ENCODE measurements at regions not wholly inside any gene's neighbourhood (a gene's known extent, or its start where the extent isn't known, plus 50 kb on each side); places are given as distances from the start of the nearest gene placed in this dataset.

GRCh38 chr11:70881948-70882715, 370.2 kb downstream of the SHANK2 start:
- H3K36me3 Mint-ChIP-seq (ENCODE audit: low read depth): no peaks in the 10 kb centered on the region; the same call in 2 of the 3 replicates
- no peaks in the 10 kb centered on the region for H3K79me2 ChIP-seq (replicated peaks; ENCODE audit: insufficient read depth)
- peaks cover 10% of the 10 kb centered on the region for H3K27me3 Mint-ChIP-seq (ENCODE audit: insufficient read depth, low read depth, poor library complexity)
- ATAC-seq: no peak
- no peaks in the 10 kb centered on the region for H3K9me3 Mint-ChIP-seq
- no peaks in the 10 kb centered on the region for H3K27me3 ChIP-seq (ENCODE audit: insufficient read depth)
- H4K20me1 ChIP-seq (replicated peaks; ENCODE audit: insufficient read depth): no peaks in the 10 kb centered on the region; the same call in 1 of the 2 replicates
- no peak overlapping the region for H3K27ac Mint-ChIP-seq
- H3K36me3 ChIP-seq (ENCODE audit: insufficient read depth): no peaks in the 10 kb centered on the region
- TF ChIP-seq, protein P1, sequence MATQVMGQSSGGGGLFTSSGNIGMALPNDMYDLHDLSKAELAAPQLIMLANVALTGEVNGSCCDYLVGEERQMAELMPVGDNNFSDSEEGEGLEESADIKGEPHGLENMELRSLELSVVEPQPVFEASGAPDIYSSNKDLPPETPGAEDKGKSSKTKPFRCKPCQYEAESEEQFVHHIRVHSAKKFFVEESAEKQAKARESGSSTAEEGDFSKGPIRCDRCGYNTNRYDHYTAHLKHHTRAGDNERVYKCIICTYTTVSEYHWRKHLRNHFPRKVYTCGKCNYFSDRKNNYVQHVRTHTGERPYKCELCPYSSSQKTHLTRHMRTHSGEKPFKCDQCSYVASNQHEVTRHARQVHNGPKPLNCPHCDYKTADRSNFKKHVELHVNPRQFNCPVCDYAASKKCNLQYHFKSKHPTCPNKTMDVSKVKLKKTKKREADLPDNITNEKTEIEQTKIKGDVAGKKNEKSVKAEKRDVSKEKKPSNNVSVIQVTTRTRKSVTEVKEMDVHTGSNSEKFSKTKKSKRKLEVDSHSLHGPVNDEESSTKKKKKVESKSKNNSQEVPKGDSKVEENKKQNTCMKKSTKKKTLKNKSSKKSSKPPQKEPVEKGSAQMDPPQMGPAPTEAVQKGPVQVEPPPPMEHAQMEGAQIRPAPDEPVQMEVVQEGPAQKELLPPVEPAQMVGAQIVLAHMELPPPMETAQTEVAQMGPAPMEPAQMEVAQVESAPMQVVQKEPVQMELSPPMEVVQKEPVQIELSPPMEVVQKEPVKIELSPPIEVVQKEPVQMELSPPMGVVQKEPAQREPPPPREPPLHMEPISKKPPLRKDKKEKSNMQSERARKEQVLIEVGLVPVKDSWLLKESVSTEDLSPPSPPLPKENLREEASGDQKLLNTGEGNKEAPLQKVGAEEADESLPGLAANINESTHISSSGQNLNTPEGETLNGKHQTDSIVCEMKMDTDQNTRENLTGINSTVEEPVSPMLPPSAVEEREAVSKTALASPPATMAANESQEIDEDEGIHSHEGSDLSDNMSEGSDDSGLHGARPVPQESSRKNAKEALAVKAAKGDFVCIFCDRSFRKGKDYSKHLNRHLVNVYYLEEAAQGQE (IDR thresholded peaks at IDR 0.05; ENCODE audit: unreplicated experiment): no peak
- TF ChIP-seq NANOG (IDR thresholded peaks at IDR 0.05; ENCODE audit: borderline replicate concordance): no peak
- TF ChIP-seq ZNF462 (CRISPR knock-in tag; IDR thresholded peaks at IDR 0.05): no peak
- TF ChIP-seq ZNF331 (CRISPR knock-in tag; IDR thresholded peaks at IDR 0.05; ENCODE audit: low read depth): no peak
- no peak for TF ChIP-seq ZNF114 (CRISPR knock-in tag; IDR thresholded peaks at IDR 0.05)
- no peak for TF ChIP-seq JUNB (IDR thresholded peaks at IDR 0.05; ENCODE audit: unreplicated experiment)
- TF ChIP-seq EZH2 (IDR thresholded peaks at IDR 0.05; ENCODE audit: low read depth, unreplicated experiment): no peak
- no peak for TF ChIP-seq CREB1 (CRISPR knock-in tag; IDR thresholded peaks at IDR 0.05; ENCODE audit: low read depth)
- TF ChIP-seq POLR2AphosphoS5 (IDR thresholded peaks at IDR 0.05; ENCODE audit: low read depth): no peak
- TF ChIP-seq STAT1 (IDR thresholded peaks at IDR 0.05; ENCODE audit: unreplicated experiment): no peak
- TF ChIP-seq, protein P2, sequence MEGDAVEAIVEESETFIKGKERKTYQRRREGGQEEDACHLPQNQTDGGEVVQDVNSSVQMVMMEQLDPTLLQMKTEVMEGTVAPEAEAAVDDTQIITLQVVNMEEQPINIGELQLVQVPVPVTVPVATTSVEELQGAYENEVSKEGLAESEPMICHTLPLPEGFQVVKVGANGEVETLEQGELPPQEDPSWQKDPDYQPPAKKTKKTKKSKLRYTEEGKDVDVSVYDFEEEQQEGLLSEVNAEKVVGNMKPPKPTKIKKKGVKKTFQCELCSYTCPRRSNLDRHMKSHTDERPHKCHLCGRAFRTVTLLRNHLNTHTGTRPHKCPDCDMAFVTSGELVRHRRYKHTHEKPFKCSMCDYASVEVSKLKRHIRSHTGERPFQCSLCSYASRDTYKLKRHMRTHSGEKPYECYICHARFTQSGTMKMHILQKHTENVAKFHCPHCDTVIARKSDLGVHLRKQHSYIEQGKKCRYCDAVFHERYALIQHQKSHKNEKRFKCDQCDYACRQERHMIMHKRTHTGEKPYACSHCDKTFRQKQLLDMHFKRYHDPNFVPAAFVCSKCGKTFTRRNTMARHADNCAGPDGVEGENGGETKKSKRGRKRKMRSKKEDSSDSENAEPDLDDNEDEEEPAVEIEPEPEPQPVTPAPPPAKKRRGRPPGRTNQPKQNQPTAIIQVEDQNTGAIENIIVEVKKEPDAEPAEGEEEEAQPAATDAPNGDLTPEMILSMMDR (conservative IDR thresholded peaks at IDR 0.05; ENCODE audit: low read depth in 2 of 2): no peak
- TF ChIP-seq, protein P3, sequence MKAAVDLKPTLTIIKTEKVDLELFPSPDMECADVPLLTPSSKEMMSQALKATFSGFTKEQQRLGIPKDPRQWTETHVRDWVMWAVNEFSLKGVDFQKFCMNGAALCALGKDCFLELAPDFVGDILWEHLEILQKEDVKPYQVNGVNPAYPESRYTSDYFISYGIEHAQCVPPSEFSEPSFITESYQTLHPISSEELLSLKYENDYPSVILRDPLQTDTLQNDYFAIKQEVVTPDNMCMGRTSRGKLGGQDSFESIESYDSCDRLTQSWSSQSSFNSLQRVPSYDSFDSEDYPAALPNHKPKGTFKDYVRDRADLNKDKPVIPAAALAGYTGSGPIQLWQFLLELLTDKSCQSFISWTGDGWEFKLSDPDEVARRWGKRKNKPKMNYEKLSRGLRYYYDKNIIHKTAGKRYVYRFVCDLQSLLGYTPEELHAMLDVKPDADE (IDR thresholded peaks at IDR 0.05): no peak
- no peak for TF ChIP-seq EZH2phosphoT487 (IDR thresholded peaks at IDR 0.05; ENCODE audit: unreplicated experiment)
- H3K9me2 ChIP-seq (ENCODE audit: insufficient read depth): no peaks in the 10 kb centered on the region; the same call in 1 of the 2 replicates
- no peak overlapping the region for H3K4me2 ChIP-seq
- peak; percentile 47 for DNase-seq (ENCODE audit: low spot score)
- H3F3A ChIP-seq (replicated peaks; ENCODE audit: low read depth): no peaks in the 10 kb centered on the region
- peaks cover 35% of the 10 kb centered on the region for H3K4me1 Mint-ChIP-seq
- H3K4me1 ChIP-seq (ENCODE audit: insufficient read depth): no peaks in the 10 kb centered on the region; the same call in 1 of the 2 replicates
- no peak overlapping the region for H3K4me3 ChIP-seq
- no peak overlapping the region for H3K4me3 Mint-ChIP-seq
- no peak overlapping the region for H3K27ac ChIP-seq (ENCODE audit: low read depth)
- H2AFZ ChIP-seq: no peak overlapping the region

Measured in GM23338 (cell line).